ENCODE measurements at regions not wholly inside any gene's neighbourhood (a gene's known extent, or its start where the extent isn't known, plus 50 kb on each side); places are given as distances from the start of the nearest gene placed in this dataset.

GRCh38 chr12:33710548-33710947 lies 270.9 kb upstream of the SYT10 start:
- no peak overlapping the region for H3K27ac ChIP-seq
- DNase-seq (ENCODE audit: low spot score): no peak
- no peak for TF ChIP-seq CTCF (IDR thresholded peaks at IDR 0.05)
- no peak overlapping the region for H3K4me3 ChIP-seq

- Histone ChIP-seq H3K4me3 (no peak overlapping the region), H3K27ac (no peak overlapping the region)
- no peak for DNase-seq (ENCODE audit: low spot score)
- no peak for TF ChIP-seq CTCF (IDR thresholded peaks at IDR 0.05)
Observed at GRCh38 chr12:33718631-33719030, 279.0 kb upstream of the SYT10 start.

- no peak for DNase-seq (ENCODE audit: low spot score)
- TF ChIP-seq CTCF (IDR thresholded peaks at IDR 0.05): no peak
- Histone ChIP-seq H3K4me3 (no peak overlapping the region), H3K27ac (no peak overlapping the region)
Observed at GRCh38 chr12:33721561-33721960, 281.9 kb upstream of the SYT10 start.

GRCh38 chr12:33724867-33725266 lies 285.2 kb upstream of the SYT10 start:
- DNase-seq (ENCODE audit: low spot score): no peak
- no peak overlapping the region for H3K27ac ChIP-seq
- no peak overlapping the region for H3K4me3 ChIP-seq
- TF ChIP-seq CTCF (IDR thresholded peaks at IDR 0.05): no peak

- no peak overlapping the region for H3K4me3 ChIP-seq
- no peak for TF ChIP-seq CTCF (IDR thresholded peaks at IDR 0.05)
- no peak for DNase-seq (ENCODE audit: low spot score)
- H3K27ac ChIP-seq: no peak overlapping the region
Observed at GRCh38 chr12:33734871-33735270, 287.4 kb upstream of the ALG10 start.

GRCh38 chr12:33752854-33753253 lies 269.4 kb upstream of the ALG10 start:
- H3K4me3 ChIP-seq: no peak overlapping the region
- no peak overlapping the region for H3K27ac ChIP-seq
- no peak for DNase-seq (ENCODE audit: low spot score)
- no peak for TF ChIP-seq CTCF (IDR thresholded peaks at IDR 0.05)

GRCh38 chr12:33757701-33758100 lies 264.6 kb upstream of the ALG10 start:
- TF ChIP-seq CTCF (IDR thresholded peaks at IDR 0.05): no peak
- no peak for DNase-seq (ENCODE audit: low spot score)
- Histone ChIP-seq H3K27ac (no peak overlapping the region), H3K4me3 (no peak overlapping the region)
